ENCODE measurements at regions not wholly inside any gene's neighbourhood (a gene's known extent, or its start where the extent isn't known, plus 50 kb on each side); places are given as distances from the start of the nearest gene placed in this dataset.

- Histone ChIP-seq H3K27me3 (ENCODE audit: insufficient read depth, low read length) (no peaks in the 10 kb centered on the region), H3K9me3 (ENCODE audit: low read depth, low read length) (no peaks in the 10 kb centered on the region), H3K79me2 (ENCODE audit: insufficient read depth, low read length) (no peaks in the 10 kb centered on the region), H3K4me2 (ENCODE audit: insufficient read depth, low read length) (peak overlapping the region; percentile 75), H3K27ac (ENCODE audit: low read depth, low read length) (peak overlapping the region; percentile 99), H2AFZ (ENCODE audit: low read length) (peak overlapping the region; percentile 88), H3K4me1 (ENCODE audit: insufficient read depth, low read length) (peaks cover 35% of the 10 kb centered on the region), H3K36me3 (ENCODE audit: insufficient read depth, low read length) (no peaks in the 10 kb centered on the region), H4K20me1 (ENCODE audit: insufficient read depth, low read length) (no peaks in the 10 kb centered on the region), H3K4me3 (ENCODE audit: insufficient read depth, low read length) (peak overlapping the region; percentile 52)
- DNase-seq (ENCODE audit: insufficient read length, low spot score, missing footprints) = peak; percentile 91
- TF ChIP-seq CTCF (IDR thresholded peaks at IDR 0.05; ENCODE audit: extremely low read depth, low read depth, low read length) = peak; percentile 14
Observed at GRCh38 chr15:88375234-88375927, 91.8 kb downstream of the MRPL46 start.

GRCh38 chr15:88365124-88365523 lies 102.1 kb downstream of the MRPL46 start:
- H3K27me3 ChIP-seq (ENCODE audit: insufficient read depth, low read length) = peaks cover 3% of the 10 kb centered on the region
- no peak overlapping the region for H2AFZ ChIP-seq (ENCODE audit: low read length)
- no peak overlapping the region for H3K4me2 ChIP-seq (ENCODE audit: insufficient read depth, low read length)
- no peak for DNase-seq (ENCODE audit: insufficient read length, low spot score, missing footprints)
- no peaks in the 10 kb centered on the region for H3K9me3 ChIP-seq (ENCODE audit: low read depth, low read length)
- no peak overlapping the region for H3K27ac ChIP-seq (ENCODE audit: low read depth, low read length)
- no peaks in the 10 kb centered on the region for H3K79me2 ChIP-seq (ENCODE audit: insufficient read depth, low read length)
- H3K4me1 ChIP-seq (ENCODE audit: insufficient read depth, low read length) = no peaks in the 10 kb centered on the region
- no peaks in the 10 kb centered on the region for H3K36me3 ChIP-seq (ENCODE audit: insufficient read depth, low read length)
- no peaks in the 10 kb centered on the region for H4K20me1 ChIP-seq (ENCODE audit: insufficient read depth, low read length)
- no peak overlapping the region for H3K4me3 ChIP-seq (ENCODE audit: insufficient read depth, low read length)
- TF ChIP-seq CTCF (IDR thresholded peaks at IDR 0.05; ENCODE audit: extremely low read depth, low read depth, low read length) = no peak

GRCh38 chr15:88348579-88349230 lies 92.2 kb upstream of the NTRK3 start:
- Histone ChIP-seq H4K20me1 (ENCODE audit: insufficient read depth, low read length) (no peaks in the 10 kb centered on the region), H3K36me3 (ENCODE audit: insufficient read depth, low read length) (no peaks in the 10 kb centered on the region), H3K27ac (ENCODE audit: low read depth, low read length) (no peak overlapping the region), H3K4me1 (ENCODE audit: insufficient read depth, low read length) (no peaks in the 10 kb centered on the region), H3K4me3 (ENCODE audit: insufficient read depth, low read length) (no peak overlapping the region), H2AFZ (ENCODE audit: low read length) (no peak overlapping the region), H3K9me3 (ENCODE audit: low read depth, low read length) (peaks cover 5% of the 10 kb centered on the region), H3K79me2 (ENCODE audit: insufficient read depth, low read length) (no peaks in the 10 kb centered on the region), H3K4me2 (ENCODE audit: insufficient read depth, low read length) (no peak overlapping the region), H3K27me3 (ENCODE audit: insufficient read depth, low read length) (no peaks in the 10 kb centered on the region)
- no peak for TF ChIP-seq CTCF (IDR thresholded peaks at IDR 0.05; ENCODE audit: extremely low read depth, low read depth, low read length)
- DNase-seq (ENCODE audit: insufficient read length, low spot score, missing footprints) = no peak

- H3K9me3 ChIP-seq (ENCODE audit: low read depth, low read length) = no peaks in the 10 kb centered on the region
- H3K27me3 ChIP-seq (ENCODE audit: insufficient read depth, low read length) = no peaks in the 10 kb centered on the region
- DNase-seq (ENCODE audit: insufficient read length, low spot score, missing footprints) = no peak
- H3K79me2 ChIP-seq (ENCODE audit: insufficient read depth, low read length) = no peaks in the 10 kb centered on the region
- H3K36me3 ChIP-seq (ENCODE audit: insufficient read depth, low read length) = no peaks in the 10 kb centered on the region
- H2AFZ ChIP-seq (ENCODE audit: low read length) = no peak overlapping the region
- H3K4me3 ChIP-seq (ENCODE audit: insufficient read depth, low read length) = no peak overlapping the region
- H3K27ac ChIP-seq (ENCODE audit: low read depth, low read length) = no peak overlapping the region
- no peak overlapping the region for H3K4me2 ChIP-seq (ENCODE audit: insufficient read depth, low read length)
- peaks cover 16% of the 10 kb centered on the region for H3K4me1 ChIP-seq (ENCODE audit: insufficient read depth, low read length)
- no peaks in the 10 kb centered on the region for H4K20me1 ChIP-seq (ENCODE audit: insufficient read depth, low read length)
- TF ChIP-seq CTCF (IDR thresholded peaks at IDR 0.05; ENCODE audit: extremely low read depth, low read depth, low read length) = no peak
Observed at GRCh38 chr15:88345962-88346361, 89.4 kb upstream of the NTRK3 start.

Measured in osteoblast (primary cell).